ENCODE measurements at regions not wholly inside any gene's neighbourhood (a gene's known extent, or its start where the extent isn't known, plus 50 kb on each side); places are given as distances from the start of the nearest gene placed in this dataset.

DNA sequence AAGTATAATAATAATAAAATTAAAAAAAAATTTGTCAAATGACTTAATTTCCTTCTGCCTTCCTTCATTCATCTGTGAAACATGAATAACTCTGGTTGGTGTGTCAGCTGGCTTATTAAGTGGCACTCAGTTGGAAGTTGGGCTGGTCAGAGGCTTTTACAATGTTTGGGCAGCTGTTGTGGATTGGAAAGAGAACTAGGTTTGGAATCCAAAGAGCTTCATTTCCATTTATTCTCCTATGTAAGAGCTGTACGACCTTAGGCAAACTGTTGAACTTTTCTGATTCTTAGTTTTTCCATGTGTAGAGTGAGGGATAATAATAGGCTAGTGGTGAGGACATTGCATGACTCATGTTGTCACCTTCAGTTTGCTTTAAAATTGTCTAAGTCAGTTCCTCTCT lies 606.7 kb downstream of the PDCD6IP start:
- Histone ChIP-seq H3K4me3 (replicated peaks in 1 of 3) (no peak overlapping the region), H3K36me3 (no peaks in the 10 kb centered on the region), H3K4me1 (no peaks in the 10 kb centered on the region), H3K27me3 (no peaks in the 10 kb centered on the region), H3K9me3 (no peaks in the 10 kb centered on the region), H3K27ac (no peak overlapping the region)
- TF ChIP-seq, protein P1, sequence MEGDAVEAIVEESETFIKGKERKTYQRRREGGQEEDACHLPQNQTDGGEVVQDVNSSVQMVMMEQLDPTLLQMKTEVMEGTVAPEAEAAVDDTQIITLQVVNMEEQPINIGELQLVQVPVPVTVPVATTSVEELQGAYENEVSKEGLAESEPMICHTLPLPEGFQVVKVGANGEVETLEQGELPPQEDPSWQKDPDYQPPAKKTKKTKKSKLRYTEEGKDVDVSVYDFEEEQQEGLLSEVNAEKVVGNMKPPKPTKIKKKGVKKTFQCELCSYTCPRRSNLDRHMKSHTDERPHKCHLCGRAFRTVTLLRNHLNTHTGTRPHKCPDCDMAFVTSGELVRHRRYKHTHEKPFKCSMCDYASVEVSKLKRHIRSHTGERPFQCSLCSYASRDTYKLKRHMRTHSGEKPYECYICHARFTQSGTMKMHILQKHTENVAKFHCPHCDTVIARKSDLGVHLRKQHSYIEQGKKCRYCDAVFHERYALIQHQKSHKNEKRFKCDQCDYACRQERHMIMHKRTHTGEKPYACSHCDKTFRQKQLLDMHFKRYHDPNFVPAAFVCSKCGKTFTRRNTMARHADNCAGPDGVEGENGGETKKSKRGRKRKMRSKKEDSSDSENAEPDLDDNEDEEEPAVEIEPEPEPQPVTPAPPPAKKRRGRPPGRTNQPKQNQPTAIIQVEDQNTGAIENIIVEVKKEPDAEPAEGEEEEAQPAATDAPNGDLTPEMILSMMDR (IDR thresholded peaks at IDR 0.05), result no peak
- DNase-seq, result no peak
- 48 to 54% methylated on average over 1 of the region's 1 CpG for WGBS, 2 donors
- intact Hi-C loops (cut with DNase I), result no loop called here

DNA sequence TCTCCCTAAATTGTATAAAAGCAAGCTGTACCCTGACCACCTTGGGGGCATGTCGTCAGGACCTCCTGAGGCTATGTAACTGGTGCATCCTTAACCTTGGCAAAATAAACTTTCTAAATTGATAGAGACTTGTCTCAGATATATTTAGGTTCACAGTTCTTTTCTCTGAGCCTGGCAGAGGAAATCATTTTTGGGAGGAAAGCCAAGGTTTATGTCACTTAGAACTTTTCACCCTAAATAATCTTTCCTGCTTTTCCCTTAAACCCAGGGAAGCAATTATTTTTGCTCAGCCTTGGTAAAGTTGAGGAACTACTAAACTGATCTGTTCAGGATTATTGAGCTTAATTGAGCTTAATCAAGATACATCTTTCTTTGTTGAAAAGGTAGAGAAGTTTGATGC lies 608.9 kb downstream of the PDCD6IP start:
- intact Hi-C loops (cut with DNase I), result no loop called here
- WGBS, 2 donors, result 38% methylated on average over 1 of the region's 1 CpG
- TF ChIP-seq, protein P1 (IDR thresholded peaks at IDR 0.05), result no peak
- no peak for TF ChIP-seq POLR2A (IDR thresholded peaks at IDR 0.05)

DNA sequence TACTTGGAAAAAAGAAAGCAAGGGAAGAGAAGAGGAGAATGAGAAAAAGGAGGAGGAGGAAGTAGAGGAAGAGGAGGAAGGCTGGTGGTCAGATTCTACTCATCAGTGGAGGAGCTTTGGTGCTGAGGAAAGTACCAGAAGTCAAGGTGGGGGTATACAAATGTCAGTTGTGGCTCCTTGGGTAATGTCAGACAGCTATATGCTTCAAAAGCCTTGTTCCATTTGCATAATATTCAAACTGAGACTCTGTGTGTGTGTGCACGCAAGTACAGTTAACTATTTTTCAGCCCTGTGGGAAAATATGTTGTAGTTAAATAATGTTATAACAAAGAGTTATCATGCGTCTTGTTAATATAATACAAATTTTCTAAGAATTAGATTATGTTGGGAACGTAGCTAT lies 609.7 kb downstream of the PDCD6IP start:
- intact Hi-C loops (cut with DNase I), result no loop called here
- H3K27ac ChIP-seq, result no peak overlapping the region
- 77 to 87% methylated on average over 3 of the region's 3 CpGs for WGBS, 2 donors
- TF ChIP-seq, protein P1 (IDR thresholded peaks at IDR 0.05), result no peak
- no peaks in the 10 kb centered on the region for H3K4me1 ChIP-seq
- no peak for DNase-seq
- no peaks in the 10 kb centered on the region for H3K9me3 ChIP-seq
- H3K36me3 ChIP-seq, result no peaks in the 10 kb centered on the region
- no peaks in the 10 kb centered on the region for H3K27me3 ChIP-seq
- H3K4me3 ChIP-seq (replicated peaks in 1 of 3), result no peak overlapping the region

More for the DNA sequence above, 608.9 kb downstream of the PDCD6IP start:
- no peak overlapping the region for H3K4me3 ChIP-seq (replicated peaks in 1 of 3)
- no peak overlapping the region for H3K27ac ChIP-seq
- H3K9me3 ChIP-seq, result no peaks in the 10 kb centered on the region
- H3K27me3 ChIP-seq, result no peaks in the 10 kb centered on the region
- no peaks in the 10 kb centered on the region for H3K36me3 ChIP-seq
- DNase-seq, result no peak
- H3K4me1 ChIP-seq, result no peaks in the 10 kb centered on the region

DNA sequence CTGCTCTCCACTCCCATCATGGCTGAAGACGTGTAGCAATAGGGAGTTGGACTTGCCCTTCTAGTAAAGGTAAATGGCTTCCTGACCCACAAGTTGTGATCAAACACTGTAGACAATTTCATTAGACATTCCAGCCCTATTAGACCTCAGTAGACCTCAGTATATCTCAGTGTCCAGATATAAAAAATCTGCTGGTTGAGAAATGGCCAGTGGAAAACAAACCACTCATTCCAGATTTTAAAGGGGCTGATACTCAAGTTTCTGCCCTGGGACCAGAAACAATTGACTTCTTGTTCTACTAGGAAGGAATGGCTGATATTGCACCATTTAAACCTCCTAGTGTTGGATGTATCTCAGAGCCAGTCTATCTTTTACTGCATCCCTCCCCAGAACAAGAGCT lies 613.2 kb downstream of the PDCD6IP start:
- no peak overlapping the region for H3K4me3 ChIP-seq (replicated peaks in 1 of 3)
- H3K4me1 ChIP-seq, result no peaks in the 10 kb centered on the region
- DNase-seq, result no peak
- intact Hi-C loops (cut with DNase I), result no loop called here
- WGBS, 2 donors, result 76% methylated on average over 1 of the region's 1 CpG
- no peaks in the 10 kb centered on the region for H3K9me3 ChIP-seq
- H3K27ac ChIP-seq, result no peak overlapping the region
- TF ChIP-seq, protein P1 (IDR thresholded peaks at IDR 0.05), result no peak
- TF ChIP-seq POLR2A (IDR thresholded peaks at IDR 0.05), result no peak
- H3K27me3 ChIP-seq, result no peaks in the 10 kb centered on the region
- no peaks in the 10 kb centered on the region for H3K36me3 ChIP-seq

DNA sequence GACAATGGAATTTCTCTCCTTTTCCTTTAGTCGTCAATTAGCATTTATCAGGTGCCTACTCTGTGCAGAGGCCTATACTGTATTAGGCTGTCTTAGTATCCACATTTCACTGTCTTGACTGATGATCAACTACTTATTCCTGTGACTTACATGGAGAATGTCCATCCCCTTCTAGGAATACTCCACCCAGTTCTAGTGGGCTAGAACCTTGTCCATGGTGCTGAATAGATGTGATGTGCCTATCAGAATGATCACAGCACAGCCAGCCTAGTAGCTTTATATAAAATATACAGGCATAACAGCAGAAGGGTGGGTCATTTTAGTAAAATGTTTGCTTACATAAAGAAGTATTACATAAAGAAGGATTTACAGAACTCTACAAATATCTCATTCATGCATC lies 621.4 kb downstream of the PDCD6IP start:
- TF ChIP-seq, protein P1 (IDR thresholded peaks at IDR 0.05), result no peak
- no peak for TF ChIP-seq POLR2A (IDR thresholded peaks at IDR 0.05)
- intact Hi-C loops (cut with DNase I), result no loop called here

More for the DNA sequence above, 621.4 kb downstream of the PDCD6IP start:
- Histone ChIP-seq H3K9me3 (no peaks in the 10 kb centered on the region), H3K4me3 (replicated peaks in 1 of 3) (no peak overlapping the region), H3K27ac (no peak overlapping the region), H3K36me3 (no peaks in the 10 kb centered on the region), H3K4me1 (no peaks in the 10 kb centered on the region), H3K27me3 (no peaks in the 10 kb centered on the region)
- 28 to 95% methylated on average over 1 of the region's 1 CpG for WGBS, 2 donors
- DNase-seq, result no peak
